Endothelial cell of umbilical vein (primary cell): ENCODE measurements at regions not wholly inside any gene's neighbourhood (a gene's known extent, or its start where the extent isn't known, plus 50 kb on each side); places are given as distances from the start of the nearest gene placed in this dataset.

Source experiments
- BruUV-seq: library from RNA; stranded (reverse); fragments of 400-500 nt; replicated peaks from 2 replicates; lab custom pipeline; 2021; lab: Mats Ljungman, UMichigan
- CTCF ChIA-PET: fragments of 300-600, 350-600 bp; sonication (Branson Sonifier 250); formaldehyde crosslinking; loops from one replicate; lab custom pipeline; 2021; ENCODE audit warnings: antibody characterized with exemption, inconsistent platforms; lab: Charles Lee
- POLR2A ChIA-PET: fragments of 300-600, 350-600 bp; sonication (Branson Sonifier 250); formaldehyde crosslinking; loops from one replicate; lab custom pipeline; 2021; ENCODE audit warnings: antibody characterized with exemption, inconsistent platforms; lab: Charles Lee
- DNase-seq: peaks from one replicate; pipeline ENCODE4 v3.0.0-alpha.2; 2011; ENCODE audit warnings: low read depth, low spot score
- FAIRE-seq: peaks from 2 replicates; lab custom pipeline; 2011; peaks lifted over from hg19 to GRCh38; lab: Jason Lieb, UNC
- H2AFZ ChIP-seq: 2 replicates; pipeline ENCODE4 v1.6.0; 2012; ENCODE audit warnings: low read depth, low read length, control low read depth, inconsistent platforms
- H3K27ac ChIP-seq: 2 replicates; pipeline ENCODE4 v1.5.1; 2011; ENCODE audit warnings: low read depth, mild to moderate bottlenecking, control low read depth, low read length, moderate library complexity; ENCODE audit not compliant: insufficient read depth
- H3K27me3 ChIP-seq, 2 experiments: 2 replicates each; pipeline versions ENCODE4 v1.6.0 to v1.6.1; 2011; ENCODE audit warnings: low read length in 2 of 2, mixed read lengths in 1 of 2; ENCODE audit not compliant: control insufficient read depth in 2 of 2, insufficient read depth in 2 of 2
- H3K36me3 ChIP-seq, 2 experiments: 2 replicates in 1 of 2; 3 replicates in 1 of 2; pipeline ENCODE4 v1.5.1; 2011; ENCODE audit warnings: low read length in 2 of 2, mild to moderate bottlenecking in 1 of 2, moderate library complexity in 1 of 2; ENCODE audit not compliant: control insufficient read depth in 2 of 2, insufficient read depth in 2 of 2; ENCODE audit errors: extremely low read depth in 1 of 2
- H3K4me1 ChIP-seq: 3 replicates; pipeline ENCODE4 v1.5.1; 2011; ENCODE audit warnings: mild to moderate bottlenecking, low read length; ENCODE audit not compliant: control insufficient read depth, insufficient read depth; ENCODE audit errors: extremely low read depth
- H3K4me2 ChIP-seq: 2 replicates; pipeline ENCODE4 v1.6.1; 2011; ENCODE audit warnings: low read length, control low read depth, mixed read lengths; ENCODE audit not compliant: insufficient read depth
- H3K4me3 ChIP-seq, 3 experiments: fragments of 200-600 bp in 1 of 3; sonication (generic), shearing (Covaris generic) in 1 of 3; replicated peaks in 1 of 3; 2 replicates each; pipeline ENCODE4 v1.5.1; 2011 to 2016; ENCODE audit warnings: control low read depth in 3 of 3, low read length in 3 of 3, mild to moderate bottlenecking in 2 of 3, inconsistent platforms in 1 of 3, low read depth in 1 of 3, moderate library complexity in 1 of 3; ENCODE audit not compliant: insufficient read depth in 1 of 3
- H3K79me2 ChIP-seq: 2 replicates; pipeline ENCODE4 v1.6.0; 2012; ENCODE audit warnings: low read length, inconsistent platforms; ENCODE audit not compliant: control insufficient read depth, insufficient read depth
- H3K9ac ChIP-seq: replicated peaks from 2 replicates; pipeline ENCODE3; 2011; ENCODE audit warnings: low read length, control low read depth; ENCODE audit not compliant: insufficient read depth; ENCODE audit errors: extremely low read depth
- H3K9me1 ChIP-seq: replicated peaks from 3 replicates; pipeline ENCODE4 v1.6.0; 2011; ENCODE audit warnings: mild to moderate bottlenecking, low read length; ENCODE audit not compliant: control insufficient read depth, insufficient read depth; ENCODE audit errors: extremely low read depth
- H3K9me3 ChIP-seq: replicated peaks from 2 replicates; pipeline ENCODE4 v1.5.1; 2012; ENCODE audit warnings: low read length, inconsistent platforms; ENCODE audit not compliant: control insufficient read depth, insufficient read depth
- H4K20me1 ChIP-seq: replicated peaks from 2 replicates; pipeline ENCODE3; 2011; ENCODE audit warnings: mild to moderate bottlenecking, low read length; ENCODE audit not compliant: control insufficient read depth, insufficient read depth; ENCODE audit errors: extremely low read depth
- CTCF ChIP-seq, 2 donors: IDR thresholded peaks; 1 replicate in 1 of 2; 2 replicates in 1 of 2; pipeline ENCODE4 v1.5.1; 2011; ENCODE audit warnings: low read length in 2 of 2, mild to moderate bottlenecking in 2 of 2, moderate library complexity in 2 of 2, control low read depth in 1 of 2, inconsistent platforms in 1 of 2, low read depth in 1 of 2; ENCODE audit not compliant: insufficient read depth in 1 of 2; ENCODE audit errors: extremely low read depth in 1 of 2
- EZH2 ChIP-seq: IDR thresholded peaks from 2 replicates; pipeline ENCODE4 v1.6.1; 2012; ENCODE audit warnings: borderline replicate concordance, low read depth, mild to moderate bottlenecking, moderate library complexity, low read length, inconsistent platforms; ENCODE audit not compliant: severe bottlenecking
- FOS ChIP-seq: IDR thresholded peaks from 2 replicates; pipeline ENCODE4 v1.6.1; 2011; ENCODE audit warnings: mild to moderate bottlenecking, low read length, moderate library complexity, borderline replicate concordance; ENCODE audit not compliant: insufficient read depth
- GATA2 ChIP-seq: IDR thresholded peaks from 2 replicates; pipeline ENCODE4 v1.7.0; 2011; ENCODE audit warnings: low read depth, mild to moderate bottlenecking, moderate library complexity, mixed read lengths, low read length; ENCODE audit not compliant: insufficient read length, insufficient read depth
- JUN ChIP-seq: IDR thresholded peaks from 2 replicates; pipeline ENCODE4 v1.6.1; 2011; ENCODE audit warnings: borderline replicate concordance, low read depth; ENCODE audit not compliant: insufficient read length, insufficient read depth
- MAX ChIP-seq: IDR thresholded peaks from 2 replicates; pipeline ENCODE4 v1.6.1; 2011; ENCODE audit not compliant: insufficient read depth, insufficient read length
- MYC ChIP-seq: IDR thresholded peaks from one replicate; pipeline ENCODE4 v1.6.1; 2011; ENCODE audit warnings: mild to moderate bottlenecking, low read depth, low read length
- POLR2A ChIP-seq: IDR thresholded peaks from 2 replicates; pipeline ENCODE4 v1.6.1; 2012; ENCODE audit warnings: low read depth, mild to moderate bottlenecking, control low read depth, low read length
- POLR2AphosphoS5 ChIP-seq: IDR thresholded peaks from 2 replicates; pipeline ENCODE4 v1.6.1; 2012; ENCODE audit warnings: low read depth, mild to moderate bottlenecking, control low read depth, low read length, moderate library complexity; ENCODE audit not compliant: insufficient read depth
- dilution Hi-C: fragments of 300-500 bp; cut with MboI; formaldehyde crosslinking; loops from one replicate; pipeline ENCODE4 v1.15.0; 2019; ENCODE audit warnings: low sequenced_read_pairs; ENCODE audit not compliant: extremely low pct_ligation_motif_present
- intact Hi-C: fragments of 100-400 bp; cut with micrococcal nuclease; formaldehyde crosslinking; loops from one replicate; pipeline ENCODE4 v1.10.0; 2022

GRCh38 chr11:121741351-121741760 lies 288.6 kb upstream of the SORL1-AS1 start:
- no peaks in the 10 kb centered on the region for H3K4me1 ChIP-seq

More at GRCh38 chr11:121741351-121741760, 288.6 kb upstream of the SORL1-AS1 start:
- dilution Hi-C loops = no loop called here
- H3K9me1 ChIP-seq = no peaks in the 10 kb centered on the region
- H3K4me3 ChIP-seq = no peak overlapping the region
- CTCF ChIA-PET = no interaction called here
- H3K9ac ChIP-seq = no peak overlapping the region
- no peaks in the 10 kb centered on the region for H4K20me1 ChIP-seq
- no peak overlapping the region for H3K27ac ChIP-seq
- BruUV-seq = no TSS peak
- no peaks in the 10 kb centered on the region for H3K27me3 ChIP-seq
- no peak for DNase-seq
- intact Hi-C loops = no loop called here
- TF ChIP-seq POLR2AphosphoS5 = no peak
- TF ChIP-seq GATA2 = no peak
- no peak for TF ChIP-seq CTCF (IDR thresholded peaks at IDR 0.05; ENCODE audit: extremely low read depth in 1 of 2, insufficient read depth in 1 of 2, low read depth in 1 of 2, low read length in 2 of 2)
- no peak for TF ChIP-seq MYC
- no peak for TF ChIP-seq EZH2
- TF ChIP-seq FOS = no peak
- TF ChIP-seq POLR2A = no peak
- TF ChIP-seq MAX = no peak
- no peak for TF ChIP-seq JUN
- no peaks in the 10 kb centered on the region for H3K9me3 ChIP-seq
- no peak overlapping the region for H3K4me2 ChIP-seq
- no peaks in the 10 kb centered on the region for H3K79me2 ChIP-seq
- no peak overlapping the region for H2AFZ ChIP-seq
- no peaks in the 10 kb centered on the region for H3K36me3 ChIP-seq
- POLR2A ChIA-PET = no interaction called here
- no peak for FAIRE-seq
